Fibroblast of upper back skin (primary cell): ENCODE measurements at regions not wholly inside any gene's neighbourhood (a gene's known extent, or its start where the extent isn't known, plus 50 kb on each side); places are given as distances from the start of the nearest gene placed in this dataset.

ENCODE experiments used
- DNase-seq: peaks from one replicate; pipeline ENCODE4 v3.0.0-alpha.2; 2013

DNA sequence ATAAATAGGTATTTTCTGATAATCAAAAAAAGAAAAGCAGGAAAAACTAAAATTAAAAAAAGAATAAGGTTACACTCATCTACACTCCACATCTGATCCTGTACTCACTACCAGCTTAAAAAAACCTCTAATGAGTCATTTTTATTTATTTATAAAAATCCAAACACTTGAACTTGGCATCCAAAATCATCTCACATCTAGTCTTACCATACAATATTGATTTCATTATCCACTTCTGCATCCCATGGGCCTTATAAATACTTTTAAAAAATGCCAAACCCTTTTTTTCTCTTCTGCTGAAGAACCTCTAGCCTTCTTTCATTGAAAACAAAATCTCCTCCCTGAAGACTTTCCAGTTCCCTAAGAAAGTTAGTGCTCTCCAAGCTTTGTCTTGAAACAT, 109.7 kb downstream of the TMTC3 start:
- DNase-seq, result no peak

DNA sequence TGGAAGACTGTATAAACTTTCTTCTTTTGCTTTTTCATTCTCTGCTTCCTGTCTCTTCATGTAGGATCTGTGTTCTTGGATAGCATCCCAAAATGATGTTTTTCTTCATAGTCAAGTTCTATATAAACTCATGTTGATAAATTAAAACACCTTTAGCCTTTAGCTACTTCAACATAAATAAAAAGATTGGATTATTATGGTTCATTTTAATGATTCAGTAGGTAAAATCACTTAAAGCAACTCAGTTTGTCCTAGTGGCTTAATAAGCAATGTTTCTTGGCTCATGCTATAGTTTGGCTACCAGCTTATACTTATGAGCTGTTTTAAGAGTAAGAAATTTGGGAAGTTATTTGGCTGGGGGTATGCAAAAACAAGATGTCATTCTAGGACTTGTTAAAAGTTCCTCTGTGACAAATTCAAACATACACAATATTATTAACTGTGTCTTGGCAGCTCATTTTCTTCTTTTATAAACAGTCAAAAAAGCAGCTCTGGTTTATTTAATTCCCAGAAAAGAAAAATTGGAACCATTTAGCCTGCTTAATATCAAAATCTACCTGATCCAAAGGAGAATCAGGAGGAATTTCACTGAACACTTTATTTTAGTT, 111.4 kb downstream of the TMTC3 start:
- no peak for DNase-seq

DNA sequence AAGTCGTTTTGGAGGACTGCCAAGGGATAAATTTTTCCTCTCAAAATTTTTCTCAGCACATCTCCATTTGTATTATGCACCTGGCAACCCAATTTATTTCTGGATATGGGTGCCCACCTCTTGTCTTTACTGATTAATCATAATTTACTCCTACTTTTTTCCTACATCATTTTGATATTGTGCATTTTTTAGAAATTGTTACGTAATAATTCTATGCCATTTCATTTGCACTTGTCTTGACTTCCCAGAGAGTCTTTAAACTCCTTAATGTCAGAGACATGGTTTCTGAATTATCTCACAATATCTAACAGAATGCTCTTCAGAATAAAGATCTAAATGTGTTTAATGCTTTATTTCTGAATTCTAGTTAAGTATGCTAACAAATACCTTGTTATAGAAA, 113.1 kb downstream of the TMTC3 start:
- no peak for DNase-seq

DNA sequence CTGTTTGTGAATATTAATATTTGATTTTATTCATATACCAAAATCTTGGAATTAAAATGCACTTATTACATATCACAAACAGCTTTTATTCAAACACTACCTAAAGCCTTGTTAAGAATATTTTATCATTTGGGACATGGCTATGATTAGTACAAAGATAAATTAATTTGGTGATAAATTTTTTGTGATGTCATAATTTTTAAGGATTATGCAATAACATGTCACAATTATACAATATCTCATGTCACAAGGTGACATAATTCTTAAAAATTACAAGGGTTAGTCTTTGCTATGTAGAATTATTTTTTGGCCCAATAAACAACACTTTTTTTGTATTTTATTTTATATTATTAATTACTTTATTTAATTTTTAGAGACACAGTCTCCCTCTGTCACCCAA, 113.7 kb downstream of the TMTC3 start:
- no peak for DNase-seq

DNA sequence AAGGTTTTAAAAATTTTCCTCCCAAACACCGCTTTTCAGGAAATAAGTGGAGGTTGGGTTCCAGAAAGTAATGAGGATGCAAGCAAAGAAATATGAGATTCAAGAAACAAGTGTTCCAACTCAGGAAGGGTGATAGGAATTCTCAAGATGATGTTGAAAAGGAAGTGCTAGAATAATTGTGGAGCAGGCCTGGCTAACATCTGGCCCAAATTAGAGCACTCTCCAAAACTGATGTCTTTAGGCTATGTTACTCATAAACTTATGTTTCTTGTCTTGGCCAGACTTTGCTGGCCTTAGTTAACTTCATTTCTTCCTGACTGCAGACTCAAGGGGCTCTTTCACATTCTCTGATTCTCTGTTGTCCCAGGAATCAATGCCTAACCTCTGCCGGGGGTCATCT, 116.3 kb downstream of the TMTC3 start:
- peak; percentile 81 for DNase-seq

DNA sequence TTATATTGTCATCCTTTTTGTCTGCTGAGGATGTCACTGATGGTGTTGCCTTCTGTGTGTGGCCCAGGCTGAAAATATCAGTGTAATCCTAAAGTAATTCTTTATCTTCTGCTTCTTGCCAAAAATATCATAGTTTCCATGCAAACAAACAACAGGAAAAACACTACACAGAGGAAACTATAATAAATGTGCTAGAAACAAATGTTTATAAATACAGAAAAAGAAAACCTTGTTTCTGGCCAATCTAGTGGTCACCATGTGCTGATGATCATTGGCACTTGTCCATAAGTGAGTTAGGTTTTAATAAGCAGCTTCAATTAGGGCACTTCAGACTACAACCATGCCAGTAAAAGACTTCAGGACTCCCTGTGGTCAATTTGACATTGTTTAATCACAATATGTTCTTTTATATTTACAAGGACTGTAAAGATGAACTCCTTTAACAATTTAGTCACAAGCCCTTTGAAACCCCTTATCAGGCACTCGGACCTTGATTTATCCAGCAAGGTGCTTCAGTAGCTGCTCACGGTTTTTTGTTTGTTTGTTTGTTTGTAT, 124.8 kb downstream of the TMTC3 start:
- DNase-seq, result no peak

DNA sequence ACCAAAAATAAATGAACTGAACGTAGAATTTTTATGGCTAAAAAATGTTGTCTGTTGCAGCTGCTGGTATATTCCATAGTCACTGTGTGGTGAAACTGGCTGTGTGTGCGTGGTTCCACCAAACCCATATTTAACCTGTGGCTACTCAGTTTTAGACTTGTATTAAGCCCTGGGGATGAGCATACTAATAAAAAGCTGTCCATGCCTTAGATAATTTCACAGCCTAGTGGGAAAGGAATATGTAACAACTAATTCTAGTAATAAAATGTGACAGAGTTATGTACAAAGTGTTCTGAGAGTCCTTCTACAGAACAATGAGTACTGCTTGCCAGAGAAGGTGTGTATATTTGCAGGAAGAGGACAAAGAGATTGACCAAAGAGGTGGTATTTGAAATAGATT, 125.5 kb downstream of the TMTC3 start:
- DNase-seq, result no peak

DNA sequence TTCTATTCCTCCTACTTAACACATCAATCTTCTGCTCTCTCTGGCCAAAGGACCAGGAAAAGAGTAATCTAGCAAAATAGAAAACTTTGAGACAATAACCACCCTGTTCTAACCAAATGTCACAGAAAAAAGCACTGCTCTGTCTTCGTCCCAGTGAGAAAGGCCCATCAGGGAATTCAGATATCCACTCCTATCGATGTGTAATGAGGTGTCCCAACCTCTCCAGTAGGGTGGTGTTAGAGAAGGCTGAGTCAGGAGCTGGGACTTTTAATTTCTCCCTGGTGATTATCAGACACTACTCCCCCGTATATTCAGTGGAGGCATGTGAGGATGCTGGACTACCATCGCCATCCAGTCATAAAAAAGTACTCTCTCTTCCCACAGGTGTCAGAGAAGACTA, 130.3 kb downstream of the TMTC3 start:
- DNase-seq, result no peak

DNA sequence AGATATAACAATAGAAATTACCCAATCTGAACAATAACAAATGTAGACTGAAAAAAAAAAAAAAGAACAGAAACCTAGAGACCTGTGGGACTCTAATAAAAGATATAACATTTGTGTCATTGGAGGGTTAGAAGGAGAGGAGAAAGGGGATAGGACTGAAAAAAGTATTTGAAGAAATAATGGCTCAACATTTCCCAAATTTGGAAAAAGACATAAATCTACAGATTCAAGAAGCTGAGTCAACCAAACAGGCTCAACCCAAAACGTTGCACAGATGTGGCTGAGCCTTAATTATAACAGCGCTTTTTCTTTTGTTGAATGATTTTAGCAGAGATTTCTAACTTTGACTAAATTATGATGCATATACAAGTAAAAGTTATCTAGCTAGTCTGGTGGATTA, 131.3 kb downstream of the TMTC3 start:
- DNase-seq, result no peak

DNA sequence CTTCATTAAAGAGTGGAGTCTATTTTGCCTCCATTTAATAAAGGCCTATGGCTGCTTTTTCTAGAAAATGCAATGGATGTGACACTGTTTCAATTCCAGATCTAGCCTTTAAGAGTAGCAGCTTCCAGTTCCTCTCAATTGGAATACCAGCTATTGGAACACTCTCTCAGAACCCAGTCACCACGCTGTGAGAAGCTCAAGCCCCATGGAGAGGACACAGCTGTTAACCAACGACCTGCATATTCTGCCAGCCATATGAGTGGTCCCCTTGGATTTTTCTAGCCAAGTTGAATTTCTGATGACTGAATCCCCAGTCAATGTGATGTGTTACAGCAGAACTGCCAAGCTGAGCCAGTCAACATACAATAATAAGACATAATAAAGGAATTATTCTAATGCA, 131.8 kb downstream of the TMTC3 start:
- DNase-seq, result no peak

DNA sequence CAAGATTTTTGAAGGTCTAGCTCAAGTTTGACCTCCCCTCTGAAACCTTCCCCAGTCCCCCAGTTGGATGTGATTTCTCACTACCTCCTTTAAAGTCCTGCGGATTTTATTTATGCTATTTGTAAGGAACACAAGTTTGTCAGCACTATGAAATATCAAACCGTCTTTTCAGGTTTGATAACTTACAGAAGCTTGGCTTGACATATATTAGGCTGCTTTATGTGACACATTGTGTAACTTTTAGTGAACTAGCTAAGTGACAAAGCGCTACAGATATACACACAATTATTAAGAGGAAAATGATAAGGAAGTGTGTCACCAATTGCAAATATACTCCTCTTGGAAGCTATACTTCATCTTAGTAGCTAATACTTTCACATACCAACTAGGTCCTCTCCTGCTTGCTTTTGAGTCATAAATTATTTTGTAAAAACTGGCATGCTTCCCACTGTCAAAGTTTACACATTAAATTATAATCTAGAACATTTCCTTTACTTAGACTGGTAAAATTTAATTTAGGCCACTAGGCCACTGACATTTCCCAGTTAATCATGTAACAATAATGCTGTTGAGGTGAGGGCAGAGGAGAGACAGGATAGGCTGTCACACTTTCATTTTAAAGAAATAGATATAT, 149.5 kb downstream of the TMTC3 start:
- peak; percentile 35 for DNase-seq

DNA sequence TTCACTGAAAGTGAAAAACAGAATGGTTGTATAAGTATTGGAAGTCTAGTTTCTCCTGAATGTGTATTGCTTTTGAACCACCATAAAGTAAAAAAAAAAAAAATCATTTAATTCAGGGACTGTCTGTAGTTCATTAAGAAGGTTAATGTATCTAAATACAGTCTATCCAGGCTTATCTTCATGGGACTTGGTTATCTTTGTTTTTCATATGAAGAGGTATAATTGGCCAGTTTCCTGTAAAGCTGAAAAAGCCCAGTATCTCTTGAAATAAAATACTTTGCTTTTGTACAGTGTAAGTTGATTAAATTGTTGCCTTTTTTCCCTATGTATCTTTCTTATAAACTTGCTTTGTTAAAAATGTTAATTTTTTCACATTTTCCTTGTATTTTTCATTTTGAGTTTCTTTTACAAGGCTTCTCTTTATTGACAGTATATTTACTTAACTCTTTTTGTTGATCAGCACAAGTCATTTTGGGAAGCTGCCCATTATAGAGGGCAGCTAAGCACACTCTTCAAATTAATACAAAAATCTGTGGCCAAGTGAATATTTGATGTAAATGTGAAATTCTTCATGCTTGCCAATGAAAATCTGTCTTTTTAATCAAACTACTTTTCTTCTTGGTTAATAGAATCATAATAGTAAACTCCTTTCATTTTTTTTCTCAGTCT, 156.0 kb downstream of the TMTC3 start:
- no peak for DNase-seq

DNA sequence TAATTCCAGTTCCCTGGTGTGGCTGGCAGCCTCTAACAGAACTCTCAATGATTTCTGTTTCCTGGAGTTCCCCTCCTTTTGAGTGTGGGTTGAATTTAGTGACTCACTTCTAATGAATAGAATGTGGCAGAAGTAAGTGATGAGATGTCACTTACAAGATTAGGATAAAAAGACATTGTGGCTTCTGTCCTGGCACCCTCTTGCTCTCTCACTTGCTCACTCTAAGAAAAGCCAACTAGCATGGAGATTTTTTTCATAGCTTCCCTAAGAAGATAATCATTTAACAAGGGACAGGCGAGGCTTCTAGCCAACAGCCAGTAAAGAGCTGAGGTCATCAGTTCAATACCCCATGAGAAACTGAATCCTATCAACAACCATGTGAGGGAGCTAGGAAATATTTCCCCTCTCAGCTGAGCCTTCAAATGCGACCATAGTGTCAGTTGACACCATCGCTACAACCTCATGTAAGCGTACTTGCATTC, 156.7 kb downstream of the TMTC3 start:
- DNase-seq, result peak; percentile 81

DNA sequence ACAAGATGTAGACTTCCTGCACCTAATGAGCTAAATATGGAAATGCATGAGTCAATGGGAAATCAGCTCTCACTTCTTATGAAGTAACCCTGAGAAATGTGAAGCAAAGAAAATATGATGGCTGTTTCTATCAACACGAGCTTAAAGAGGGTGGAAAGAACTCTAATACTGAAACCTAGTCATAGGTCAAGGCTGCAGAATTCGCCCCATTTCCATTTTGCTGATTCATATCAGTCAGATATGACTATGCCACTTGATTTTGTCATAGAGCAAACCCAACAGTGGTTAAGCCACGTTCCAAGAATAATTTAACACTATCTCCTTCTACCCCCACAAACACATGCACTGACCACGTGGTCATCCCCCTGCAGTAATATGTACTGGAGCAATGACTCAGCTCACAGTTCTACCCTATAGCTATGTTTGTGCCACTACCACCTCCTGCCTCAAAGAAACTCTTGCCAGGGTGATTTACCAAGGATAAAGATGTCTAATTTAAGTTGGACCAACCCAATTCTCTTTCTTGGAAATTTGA, 157.5 kb downstream of the TMTC3 start:
- DNase-seq, result peak; percentile 99

DNA sequence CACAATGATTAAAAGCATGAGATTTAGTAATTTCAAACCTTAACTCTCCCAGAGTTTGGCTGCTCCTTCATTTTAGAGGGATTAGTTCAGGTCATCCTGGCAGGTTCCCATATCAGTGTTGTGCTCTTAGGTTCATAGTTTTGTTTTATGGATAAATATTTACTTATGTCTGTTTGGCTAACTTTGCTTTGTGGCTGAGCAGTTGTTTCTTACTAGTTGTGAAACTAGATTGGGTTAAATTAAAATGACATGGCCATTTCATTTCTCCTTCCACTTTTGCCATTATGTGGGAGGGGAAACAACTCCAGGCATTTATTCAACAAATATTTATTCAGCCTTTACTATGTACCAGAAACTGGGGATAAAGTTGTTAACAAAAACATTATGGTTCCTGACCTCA, 158.8 kb downstream of the TMTC3 start:
- DNase-seq, result no peak

DNA sequence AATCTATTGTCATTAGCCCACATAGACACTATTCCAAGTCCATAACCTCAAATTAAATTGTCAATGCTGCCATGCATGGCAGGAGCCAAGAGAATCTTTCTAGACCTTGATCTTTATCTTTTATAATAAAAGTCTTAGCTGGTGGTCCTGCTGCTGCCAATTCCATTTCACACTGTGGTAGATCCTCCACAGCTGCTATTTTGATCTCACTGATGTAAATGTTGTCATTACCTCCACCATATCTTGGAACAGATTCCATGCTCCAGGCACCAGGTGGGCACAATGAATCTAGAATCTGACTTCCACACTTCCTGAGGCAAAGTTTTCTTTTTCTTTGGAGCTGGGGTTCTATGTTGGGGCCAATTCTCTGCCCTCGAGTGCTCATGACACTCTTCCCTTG, 161.2 kb downstream of the TMTC3 start:
- no peak for DNase-seq

DNA sequence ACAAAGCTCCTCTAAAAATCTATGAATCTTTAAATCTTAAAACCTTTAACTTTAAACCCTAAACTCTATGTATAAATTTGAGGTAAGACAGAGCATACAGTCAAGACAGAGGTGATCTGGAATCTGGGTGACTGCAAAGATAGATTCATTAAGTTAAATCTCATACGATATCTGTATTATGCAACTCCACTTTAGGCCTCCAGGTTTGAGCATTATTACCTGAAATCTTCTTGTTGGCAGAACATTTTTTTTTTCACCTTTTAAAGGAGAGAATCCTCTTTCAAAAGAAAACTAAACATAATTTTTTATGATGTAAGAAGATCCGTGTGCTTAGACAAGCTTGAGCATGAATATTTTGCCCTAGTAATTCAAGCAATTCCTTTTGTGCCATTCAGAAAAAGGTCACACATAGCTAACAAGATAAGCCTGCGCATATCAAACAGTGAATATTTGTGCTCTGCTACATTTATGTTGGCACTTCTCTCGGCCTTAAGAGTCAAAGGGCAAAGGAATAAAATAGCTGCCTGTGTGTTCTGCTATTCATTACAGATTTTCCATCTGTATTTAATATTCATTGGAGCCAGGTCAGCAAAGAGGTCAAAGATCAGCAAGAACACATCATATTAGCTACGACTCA, 163.3 kb downstream of the TMTC3 start:
- no peak for DNase-seq

DNA sequence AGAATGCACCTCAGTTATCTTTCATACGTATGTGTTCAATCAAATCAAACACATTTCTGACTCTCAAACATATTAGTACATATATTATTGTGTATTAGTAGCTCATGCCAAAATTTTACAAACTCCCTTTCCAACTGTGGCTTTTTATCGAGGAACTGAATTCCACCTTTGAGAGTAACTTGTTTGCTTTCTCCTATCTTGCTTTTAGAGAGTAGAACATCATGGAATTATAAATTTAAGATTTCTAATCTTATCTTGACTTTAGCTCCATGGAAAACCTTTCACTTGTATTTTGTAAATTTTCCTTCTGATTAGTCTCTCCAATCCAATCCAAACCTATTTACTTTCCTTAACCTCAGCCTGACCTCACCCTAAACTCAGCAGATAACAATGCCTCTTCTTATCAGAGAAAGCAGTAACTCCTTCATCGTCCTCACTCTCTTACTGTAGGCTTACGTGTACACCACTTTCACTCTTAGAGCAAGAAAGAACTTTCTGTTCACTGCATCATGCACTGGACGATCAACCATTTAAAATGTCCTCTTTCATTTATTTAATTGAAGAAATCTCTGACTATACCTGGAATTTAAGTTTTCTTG, 164.5 kb downstream of the TMTC3 start:
- no peak for DNase-seq

DNA sequence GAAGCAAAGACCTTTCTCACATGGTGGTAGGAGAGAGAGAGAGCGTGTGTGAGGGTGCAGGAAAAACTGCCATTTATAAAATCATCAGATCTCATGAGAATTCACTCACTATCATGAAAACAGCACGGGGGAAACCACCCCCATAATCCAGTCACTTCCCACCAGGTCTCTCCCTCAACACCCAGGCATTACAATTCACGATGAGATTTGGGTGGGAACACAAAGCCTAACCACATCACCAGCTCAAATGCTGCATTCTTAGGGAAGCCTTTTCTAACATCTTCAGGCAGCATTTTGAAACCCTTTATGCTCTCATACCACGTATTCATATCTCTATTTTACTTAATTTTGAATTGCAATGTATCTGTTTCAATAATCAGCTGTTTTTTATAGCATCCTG, 165.9 kb downstream of the TMTC3 start:
- DNase-seq, result no peak

DNA sequence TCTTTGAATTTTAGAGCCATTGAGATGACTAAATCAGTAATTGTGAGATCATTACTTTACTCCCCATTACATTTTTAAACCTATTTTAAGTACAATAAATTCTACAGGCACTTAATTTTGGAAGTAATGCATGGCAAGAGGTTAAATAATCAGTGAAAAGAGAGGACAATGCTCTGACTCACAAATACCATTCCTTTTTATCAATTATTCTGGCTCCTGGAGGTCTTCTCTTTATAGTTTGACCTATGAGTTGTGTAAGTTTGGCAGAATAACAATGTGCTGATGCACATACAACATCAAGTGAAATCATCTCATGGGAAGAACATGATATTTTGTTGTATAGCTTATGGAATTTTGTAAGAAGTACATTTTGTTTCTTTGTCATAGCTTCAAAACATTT, 166.7 kb downstream of the TMTC3 start:
- peak; percentile 97 for DNase-seq

DNA sequence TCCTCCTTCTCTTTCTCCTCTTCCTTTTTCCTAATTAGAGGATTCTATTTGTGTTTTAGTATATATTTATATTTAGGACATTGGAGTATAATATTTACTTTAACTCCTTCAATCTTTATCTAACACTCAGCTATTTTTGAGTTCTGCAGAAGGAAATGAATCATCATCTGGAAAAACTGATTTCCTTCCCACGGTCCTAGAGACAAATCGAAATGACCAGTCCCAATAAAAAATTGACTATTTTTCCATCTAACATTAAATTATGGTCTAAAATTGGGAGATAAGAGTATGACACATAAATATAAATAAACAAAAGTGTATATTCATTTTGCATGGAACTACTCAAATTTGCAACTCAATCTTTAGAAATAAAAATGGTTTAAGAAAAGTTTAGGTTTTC, 167.4 kb downstream of the TMTC3 start:
- peak; percentile 47 for DNase-seq

DNA sequence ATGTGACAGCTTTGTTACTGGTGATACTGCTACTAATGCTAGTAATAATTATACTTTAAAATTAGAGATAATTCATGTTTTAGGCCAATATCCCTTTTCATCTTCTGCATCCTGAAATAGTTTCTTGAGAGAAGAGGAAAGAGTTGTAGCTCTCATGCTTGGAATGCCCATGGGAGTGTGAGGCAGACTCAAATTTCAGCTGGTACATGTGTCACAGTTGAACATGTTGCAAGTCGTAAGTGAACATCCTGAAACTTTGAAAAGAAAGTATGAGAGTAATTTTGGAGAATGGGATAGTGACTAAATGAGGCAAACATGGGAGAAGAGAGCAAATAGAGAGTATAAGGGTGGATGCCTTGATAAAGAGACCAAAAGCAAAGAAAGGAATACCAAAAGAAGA, 168.0 kb downstream of the TMTC3 start:
- peak; percentile 82 for DNase-seq

DNA sequence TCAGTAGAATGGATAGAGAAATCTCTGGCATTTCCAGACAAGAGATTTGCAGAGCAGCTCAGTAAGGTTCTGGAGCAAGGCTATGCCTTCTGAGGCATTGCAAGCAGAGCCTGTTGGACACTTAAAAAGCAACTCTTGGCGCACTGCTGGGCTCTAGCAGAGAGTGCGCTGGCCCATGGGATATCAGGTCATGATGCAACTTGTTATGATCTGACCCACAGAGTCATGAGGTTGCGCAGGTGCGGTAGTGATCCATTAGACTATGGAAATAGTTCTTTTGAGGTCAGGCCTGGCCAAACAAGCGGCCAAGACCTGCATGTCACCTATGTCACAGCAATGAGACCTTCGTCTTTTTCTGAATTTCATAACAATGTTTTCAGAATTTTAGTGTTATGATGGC, 168.6 kb downstream of the TMTC3 start:
- DNase-seq, result no peak
